ENCODE measurements at regions not wholly inside any gene's neighbourhood (a gene's known extent, or its start where the extent isn't known, plus 50 kb on each side); places are given as distances from the start of the nearest gene placed in this dataset.
"Not testable (repeated sequence)": the region's sequence is repeated elsewhere in the genome, so short reads cannot be mapped to it uniquely, and the experiment has no call there.

DNA sequence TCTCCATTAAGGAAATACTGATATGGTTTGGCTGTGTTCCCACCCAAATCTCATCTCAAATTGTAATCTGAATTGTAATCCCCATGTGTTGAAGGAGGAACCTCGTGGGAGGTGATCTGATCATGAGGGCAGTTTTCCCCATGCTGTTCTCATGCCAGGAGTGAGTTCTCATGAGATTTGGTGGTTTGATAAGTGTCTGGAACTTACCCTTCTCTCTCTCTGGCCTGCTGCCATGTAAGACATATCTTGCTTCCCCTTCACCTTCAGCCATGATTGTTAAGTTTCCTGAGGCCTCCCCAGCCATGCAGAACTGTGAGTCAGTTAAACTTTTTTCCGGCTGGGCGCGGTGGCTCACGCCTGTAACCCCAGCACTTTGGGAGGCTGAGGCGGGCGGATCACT, 340.3 kb upstream of the MAGEB18 start:
- TF ChIP-seq, protein P1, sequence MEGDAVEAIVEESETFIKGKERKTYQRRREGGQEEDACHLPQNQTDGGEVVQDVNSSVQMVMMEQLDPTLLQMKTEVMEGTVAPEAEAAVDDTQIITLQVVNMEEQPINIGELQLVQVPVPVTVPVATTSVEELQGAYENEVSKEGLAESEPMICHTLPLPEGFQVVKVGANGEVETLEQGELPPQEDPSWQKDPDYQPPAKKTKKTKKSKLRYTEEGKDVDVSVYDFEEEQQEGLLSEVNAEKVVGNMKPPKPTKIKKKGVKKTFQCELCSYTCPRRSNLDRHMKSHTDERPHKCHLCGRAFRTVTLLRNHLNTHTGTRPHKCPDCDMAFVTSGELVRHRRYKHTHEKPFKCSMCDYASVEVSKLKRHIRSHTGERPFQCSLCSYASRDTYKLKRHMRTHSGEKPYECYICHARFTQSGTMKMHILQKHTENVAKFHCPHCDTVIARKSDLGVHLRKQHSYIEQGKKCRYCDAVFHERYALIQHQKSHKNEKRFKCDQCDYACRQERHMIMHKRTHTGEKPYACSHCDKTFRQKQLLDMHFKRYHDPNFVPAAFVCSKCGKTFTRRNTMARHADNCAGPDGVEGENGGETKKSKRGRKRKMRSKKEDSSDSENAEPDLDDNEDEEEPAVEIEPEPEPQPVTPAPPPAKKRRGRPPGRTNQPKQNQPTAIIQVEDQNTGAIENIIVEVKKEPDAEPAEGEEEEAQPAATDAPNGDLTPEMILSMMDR (IDR thresholded peaks at IDR 0.05), result not testable (repeated sequence)
- not testable (repeated sequence) for TF ChIP-seq POLR2A (IDR thresholded peaks at IDR 0.05)

Measured in tibial nerve (tissue), 3 donors.